Brain microvascular endothelial cell (primary cell): ENCODE measurements at regions not wholly inside any gene's neighbourhood (a gene's known extent, or its start where the extent isn't known, plus 50 kb on each side); places are given as distances from the start of the nearest gene placed in this dataset.

ENCODE experiments used
- DNase-seq: peaks from one replicate; pipeline ENCODE4 v3.0.0-alpha.2; 2020
- H3K27ac ChIP-seq: fragments of 250-450 bp; sonication (Bioruptor Pico); 2 replicates; pipeline ENCODE4 v1.5.1; 2020; ENCODE audit warnings: mild to moderate bottlenecking, moderate library complexity
- H3K27me3 ChIP-seq: fragments of 250-450 bp; sonication (Bioruptor Pico); replicated peaks from 2 replicates; pipeline ENCODE4 v1.5.1; 2020; ENCODE audit warnings: mild to moderate bottlenecking
- H3K36me3 ChIP-seq: fragments of 250-450 bp; sonication (Bioruptor Pico); replicated peaks from 2 replicates; pipeline ENCODE4 v1.5.1; 2020; ENCODE audit warnings: mild to moderate bottlenecking
- H3K4me3 ChIP-seq: 2 replicates; pipeline ENCODE4 v1.5.1; 2011; ENCODE audit warnings: low read depth, mild to moderate bottlenecking, control low read depth, low read length, moderate library complexity
- CTCF ChIP-seq: IDR thresholded peaks from 2 replicates; pipeline ENCODE4 v1.5.1; 2011; ENCODE audit warnings: low read depth, mild to moderate bottlenecking, moderate library complexity, low read length, control low read depth, inconsistent platforms; ENCODE audit errors: missing control alignments
- in situ Hi-C: cut with HindIII; loops from 2 replicates; pipeline ENCODE4 v1.10.0; 2017; ENCODE audit warnings: low sequenced_read_pairs, low pct_ligation_motif_present

- in situ Hi-C loops, result no loop called here
- H3K36me3 ChIP-seq, result peaks cover 53% of the 10 kb centered on the region
- no peak overlapping the region for H3K4me3 ChIP-seq
- no peak overlapping the region for H3K27ac ChIP-seq
- DNase-seq, result no peak
- peak; percentile 73 for TF ChIP-seq CTCF
- H3K27me3 ChIP-seq, result no peaks in the 10 kb centered on the region
These were observed 360.4 kb downstream of the SEC14L1 start for GRCh38 chr17:77501101-77501566.

GRCh38 chr17:77501751-77502625 lies 361.2 kb downstream of the SEC14L1 start:
- TF ChIP-seq CTCF, result no peak
- Histone ChIP-seq H3K27me3 (no peaks in the 10 kb centered on the region), H3K27ac (no peak overlapping the region), H3K36me3 (peaks cover 44% of the 10 kb centered on the region), H3K4me3 (no peak overlapping the region)
- DNase-seq, result no peak
- in situ Hi-C loops, result no loop called here

- DNase-seq, result no peak
- in situ Hi-C loops, result no loop called here
- TF ChIP-seq CTCF, result no peak
- Histone ChIP-seq H3K27me3 (no peaks in the 10 kb centered on the region), H3K27ac (no peak overlapping the region), H3K36me3 (peaks cover 38% of the 10 kb centered on the region), H3K4me3 (no peak overlapping the region)
These were observed 362.0 kb downstream of the SEC14L1 start for GRCh38 chr17:77502626-77503292.

GRCh38 chr17:77503293-77503655 lies 362.5 kb downstream of the SEC14L1 start:
- Histone ChIP-seq H3K4me3 (no peak overlapping the region), H3K36me3 (peaks cover 36% of the 10 kb centered on the region), H3K27ac (no peak overlapping the region), H3K27me3 (no peaks in the 10 kb centered on the region)
- no peak for DNase-seq
- TF ChIP-seq CTCF, result no peak
- in situ Hi-C loops, result no loop called here

- no peak overlapping the region for H3K4me3 ChIP-seq
- DNase-seq, result no peak
- in situ Hi-C loops, result no loop called here
- no peak overlapping the region for H3K27ac ChIP-seq
- no peaks in the 10 kb centered on the region for H3K27me3 ChIP-seq
- peaks cover 32% of the 10 kb centered on the region for H3K36me3 ChIP-seq
- no peak for TF ChIP-seq CTCF
These were observed 363.3 kb downstream of the SEC14L1 start for GRCh38 chr17:77503916-77504651.
